SK-N-SH (cell line): ENCODE measurements at regions not wholly inside any gene's neighbourhood (a gene's known extent, or its start where the extent isn't known, plus 50 kb on each side); places are given as distances from the start of the nearest gene placed in this dataset.

Experiments used
- CTCF ChIA-PET: fragments of 300-600, 350-600 bp; formaldehyde crosslinking; extraction: SDS; loops from one replicate; lab custom pipeline; 2021; lab: Yijun Ruan, JAX
- POLR2A ChIA-PET: fragments of 350-600 bp; sonication (Branson Sonifier 250); formaldehyde crosslinking; extraction: SDS; loops from one replicate; lab custom pipeline; 2020; ENCODE audit warnings: antibody characterized with exemption, inconsistent platforms; lab: Yijun Ruan, JAX
- DNase-seq: peaks from one replicate; pipeline ENCODE4 v3.0.0; 2012
- H2AFZ ChIP-seq: fragments of 200-600 bp; sonication (generic); 2 replicates; pipeline ENCODE4 v1.8.1; 2016; ENCODE audit warnings: antibody characterized with exemption, mild to moderate bottlenecking, low read depth
- H3F3A ChIP-seq: fragments of 200-600 bp; sonication (generic); replicated peaks from 2 replicates; pipeline ENCODE3; 2016; ENCODE audit warnings: antibody characterized with exemption, mild to moderate bottlenecking; ENCODE audit not compliant: insufficient read depth
- H3K27ac ChIP-seq, 2 experiments: fragments of 200-500 bp in 1 of 2; fragments of 200-600 bp in 1 of 2; sonication (Bioruptor generic) in 1 of 2; sonication (generic), shearing (Covaris generic) in 1 of 2; 2 replicates each; pipeline versions ENCODE4 v1.5.1 to v1.6.1; 2014 to 2016; ENCODE audit warnings: low read depth in 2 of 2, inconsistent platforms in 1 of 2, low read length in 1 of 2, mild to moderate bottlenecking in 1 of 2, mixed read lengths in 1 of 2
- H3K27me3 ChIP-seq: fragments of 200-600 bp; sonication (generic), shearing (Covaris generic); 2 replicates; pipeline ENCODE4 v1.6.1; 2016; ENCODE audit warnings: mixed run types; ENCODE audit not compliant: insufficient read depth
- H3K36me3 ChIP-seq, 2 experiments: fragments of 200-500 bp in 1 of 2; fragments of 200-600 bp in 1 of 2; sonication (Bioruptor generic) in 1 of 2; sonication (generic) in 1 of 2; replicated peaks in 1 of 2; 2 replicates each; pipeline versions ENCODE3 to v1.5.1; 2014 to 2016; ENCODE audit warnings: low read length in 1 of 2, mild to moderate bottlenecking in 1 of 2; ENCODE audit not compliant: insufficient read depth in 2 of 2, control insufficient read depth in 1 of 2
- H3K4me1 ChIP-seq, 2 experiments: fragments of 200-500 bp in 1 of 2; fragments of 200-600 bp in 1 of 2; sonication (Bioruptor generic) in 1 of 2; sonication (generic), shearing (Covaris generic) in 1 of 2; 2 replicates each; pipeline versions ENCODE4 v1.5.1 to v1.6.1; 2014 to 2016; ENCODE audit warnings: low read depth in 1 of 2, low read length in 1 of 2, mixed run types in 1 of 2; ENCODE audit not compliant: insufficient read depth in 2 of 2, control insufficient read depth in 1 of 2
- H3K4me2 ChIP-seq: fragments of 200-600 bp; sonication (generic), shearing (Covaris generic); 2 replicates; pipeline ENCODE4 v1.6.1; 2017; ENCODE audit warnings: mixed run types
- H3K4me3 ChIP-seq, 2 experiments: fragments of 200-500 bp in 1 of 2; fragments of 200-600 bp in 1 of 2; sonication (Bioruptor generic) in 1 of 2; sonication (generic), shearing (Covaris generic) in 1 of 2; 2 replicates each; pipeline versions ENCODE4 v1.5.1 to v1.8.1; 2014 to 2016; ENCODE audit warnings: low read depth in 2 of 2, inconsistent platforms in 1 of 2, low read length in 1 of 2, mild to moderate bottlenecking in 1 of 2, mixed read lengths in 1 of 2, moderate library complexity in 1 of 2
- H3K79me2 ChIP-seq: fragments of 200-600 bp; sonication (generic); 2 replicates; pipeline ENCODE4 v1.8.1; 2017; ENCODE audit warnings: mild to moderate bottlenecking; ENCODE audit not compliant: insufficient read depth
- H3K9ac ChIP-seq: fragments of 200-600 bp; sonication (generic); 2 replicates; pipeline ENCODE4 v1.6.1; 2017; ENCODE audit warnings: mixed run types
- H3K9me2 ChIP-seq: fragments of 200-600 bp; sonication (generic); 2 replicates; pipeline ENCODE4 v1.6.1; 2017; ENCODE audit warnings: mixed run types
- H3K9me3 ChIP-seq: fragments of 200-600 bp; sonication (generic); 2 replicates; pipeline ENCODE4 v1.6.1; 2017; ENCODE audit warnings: mixed run types, mild to moderate bottlenecking, moderate library complexity
- H4K20me1 ChIP-seq: fragments of 200-600 bp; sonication (generic); 2 replicates; pipeline ENCODE4 v1.6.1; 2017; ENCODE audit warnings: mild to moderate bottlenecking, mixed run types; ENCODE audit not compliant: insufficient read depth
- RAD21 ChIP-seq: IDR thresholded peaks from 2 replicates; pipeline ENCODE4 v1.6.1; 2012; ENCODE audit warnings: mild to moderate bottlenecking, low read length
- SIN3A ChIP-seq: IDR thresholded peaks from 2 replicates; pipeline ENCODE4 v1.6.1; 2012; ENCODE audit warnings: low read depth, mild to moderate bottlenecking, low read length, moderate library complexity, borderline replicate concordance
- WGBS: methylation state at CpG from one replicate; pipeline ENCODE4 v1.1.6; 2017; ENCODE audit warnings: low lambda C conversion rate; 5-methylcytosine and 5-hydroxymethylcytosine counted together

DNA sequence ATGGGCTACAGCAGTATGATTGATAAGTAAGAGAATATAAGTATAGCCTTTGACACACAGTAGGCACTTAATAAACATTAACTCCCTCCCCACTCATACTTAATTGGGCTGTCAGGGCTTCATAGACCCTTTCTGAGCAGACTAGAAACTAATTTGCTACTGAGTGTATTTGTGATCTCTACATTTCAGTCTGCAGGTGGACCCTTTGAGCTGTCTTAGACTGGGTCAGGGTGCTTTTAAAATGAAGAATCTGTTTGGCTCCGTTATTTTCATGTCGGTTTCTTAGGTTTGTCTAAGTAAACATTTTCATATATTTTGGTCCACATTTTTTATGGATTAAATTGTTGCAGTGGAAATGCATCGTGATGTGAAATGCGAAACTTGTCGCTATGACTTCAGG is 50.3 kb upstream of the SELENOK start:
- Histone ChIP-seq H2AFZ (no peak overlapping the region), H3K79me2 (no peaks in the 10 kb centered on the region), H3K4me3 (no peak overlapping the region), H3K4me1 (peaks cover 0 to 8% of the 10 kb centered on the region in 2 experiments; a peak in 2 of 4 replicates), H3F3A (peaks cover 3% of the 10 kb centered on the region), H3K4me2 (no peak overlapping the region), H4K20me1 (no peaks in the 10 kb centered on the region), H3K27ac (peak overlapping the region in 1 of 2 experiments; percentile 55; a peak in 2 of 4 replicates), H3K27me3 (no peaks in the 10 kb centered on the region), H3K9ac (no peak overlapping the region), H3K9me3 (no peaks in the 10 kb centered on the region), H3K36me3 (no peaks in the 10 kb centered on the region), H3K9me2 (no peaks in the 10 kb centered on the region)
- ChIA-PET CTCF (interaction anchor here (1.0 to 6.2 kb wide), 4 partner anchors 33 to 596 kb away, joined by 3 to 54 read pairs (median 3); no protein-coding TSS in a partner anchor), POLR2A (no interaction called here)
- DNase-seq, result no peak
- TF ChIP-seq RAD21 (peak; percentile 63), SIN3A (no peak)
- 77% methylated on average over 5 of the region's 5 CpGs for WGBS
